ENCODE measurements at regions not wholly inside any gene's neighbourhood (a gene's known extent, or its start where the extent isn't known, plus 50 kb on each side); places are given as distances from the start of the nearest gene placed in this dataset.

DNA sequence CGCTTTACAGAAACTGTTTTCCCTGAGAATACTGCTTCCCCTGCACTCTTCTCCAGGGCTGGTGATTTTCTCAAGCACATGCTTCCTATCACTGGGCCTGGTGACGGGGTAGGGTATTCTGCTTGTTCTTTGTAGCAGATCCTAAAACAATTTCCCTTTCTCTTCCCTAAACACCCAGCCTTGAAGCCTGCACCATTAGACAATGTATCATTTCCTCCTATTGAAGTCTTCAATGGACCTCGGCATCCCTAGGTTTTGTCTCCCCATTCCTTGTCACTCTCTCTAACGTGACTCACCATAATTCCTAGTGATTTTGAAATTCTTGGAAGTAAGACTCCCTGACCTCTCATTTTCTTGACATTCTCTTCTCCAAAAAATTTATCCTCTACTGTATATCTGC lies 109.5 kb upstream of the GHITM start:
- no peaks in the 10 kb centered on the region for H3K9me3 ChIP-seq
- intact Hi-C loops (cut with DNase I), result no loop called here
- WGBS, result 83% methylated on average over 4 of the region's 4 CpGs

DNA sequence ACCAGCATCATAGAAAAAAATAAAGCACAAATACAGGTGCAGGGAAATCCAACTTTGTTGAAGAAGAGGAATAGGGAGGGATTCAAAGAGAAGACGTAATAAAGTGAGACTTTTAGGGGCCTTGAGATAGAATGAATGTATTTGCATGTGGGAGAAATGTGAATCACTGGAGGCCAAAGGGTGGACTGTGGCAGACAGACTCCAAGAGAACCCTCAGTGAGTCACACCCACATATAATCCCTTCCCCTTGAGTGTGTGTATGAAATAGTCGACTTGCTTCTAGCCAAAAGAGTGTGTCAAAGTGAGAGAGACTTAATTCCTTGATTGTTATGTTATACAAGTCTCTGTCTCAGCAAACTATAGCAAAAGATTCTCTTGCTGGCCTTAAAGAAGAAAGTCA lies 101.3 kb upstream of the GHITM start:
- H3K27ac ChIP-seq, result no peak overlapping the region
- DNase-seq (ENCODE audit: low spot score), result no peak
- no peaks in the 10 kb centered on the region for H3K4me1 ChIP-seq (replicated peaks)
- TF ChIP-seq POLR2AphosphoS5 (IDR thresholded peaks at IDR 0.05) (no peak), POLR2A (IDR thresholded peaks at IDR 0.05) (no peak)
- TF ChIP-seq, protein P1, sequence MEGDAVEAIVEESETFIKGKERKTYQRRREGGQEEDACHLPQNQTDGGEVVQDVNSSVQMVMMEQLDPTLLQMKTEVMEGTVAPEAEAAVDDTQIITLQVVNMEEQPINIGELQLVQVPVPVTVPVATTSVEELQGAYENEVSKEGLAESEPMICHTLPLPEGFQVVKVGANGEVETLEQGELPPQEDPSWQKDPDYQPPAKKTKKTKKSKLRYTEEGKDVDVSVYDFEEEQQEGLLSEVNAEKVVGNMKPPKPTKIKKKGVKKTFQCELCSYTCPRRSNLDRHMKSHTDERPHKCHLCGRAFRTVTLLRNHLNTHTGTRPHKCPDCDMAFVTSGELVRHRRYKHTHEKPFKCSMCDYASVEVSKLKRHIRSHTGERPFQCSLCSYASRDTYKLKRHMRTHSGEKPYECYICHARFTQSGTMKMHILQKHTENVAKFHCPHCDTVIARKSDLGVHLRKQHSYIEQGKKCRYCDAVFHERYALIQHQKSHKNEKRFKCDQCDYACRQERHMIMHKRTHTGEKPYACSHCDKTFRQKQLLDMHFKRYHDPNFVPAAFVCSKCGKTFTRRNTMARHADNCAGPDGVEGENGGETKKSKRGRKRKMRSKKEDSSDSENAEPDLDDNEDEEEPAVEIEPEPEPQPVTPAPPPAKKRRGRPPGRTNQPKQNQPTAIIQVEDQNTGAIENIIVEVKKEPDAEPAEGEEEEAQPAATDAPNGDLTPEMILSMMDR (IDR thresholded peaks at IDR 0.05), result no peak
- H3K27me3 ChIP-seq (replicated peaks; ENCODE audit: insufficient read depth), result no peaks in the 10 kb centered on the region
- 84% methylated on average over 2 of the region's 2 CpGs for WGBS
- H3K9me3 ChIP-seq, result no peaks in the 10 kb centered on the region
- H3K4me3 ChIP-seq, result no peak overlapping the region
- intact Hi-C loops (cut with DNase I), result no loop called here
- no peaks in the 10 kb centered on the region for H3K36me3 ChIP-seq

More for the DNA sequence above, 109.5 kb upstream of the GHITM start:
- no peaks in the 10 kb centered on the region for H3K27me3 ChIP-seq (replicated peaks; ENCODE audit: insufficient read depth)
- no peak overlapping the region for H3K4me3 ChIP-seq
- H3K27ac ChIP-seq, result no peak overlapping the region
- H3K4me1 ChIP-seq (replicated peaks), result no peaks in the 10 kb centered on the region
- DNase-seq (ENCODE audit: low spot score), result no peak
- TF ChIP-seq, protein P1 (IDR thresholded peaks at IDR 0.05), result no peak
- TF ChIP-seq POLR2AphosphoS5 (IDR thresholded peaks at IDR 0.05) (no peak), POLR2A (IDR thresholded peaks at IDR 0.05) (no peak)
- H3K36me3 ChIP-seq, result no peaks in the 10 kb centered on the region

DNA sequence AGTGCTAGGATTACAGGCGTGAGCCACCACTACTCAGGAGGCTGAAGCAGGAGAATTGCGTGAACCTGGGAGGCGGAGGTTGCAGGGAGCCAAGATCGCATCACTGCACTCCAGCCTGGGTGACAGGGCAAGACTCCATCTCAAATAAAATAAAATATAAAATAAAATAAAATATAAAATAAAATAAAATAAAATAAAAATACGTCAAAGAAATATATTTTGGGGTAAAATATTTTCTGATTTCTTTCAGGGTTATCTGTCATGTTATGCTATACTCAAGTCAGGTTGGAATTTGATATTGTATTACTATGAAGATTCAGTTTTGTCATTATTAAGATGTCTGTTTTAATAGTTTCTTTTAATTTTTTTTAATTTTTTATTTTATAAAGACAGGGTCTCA lies 99.4 kb upstream of the GHITM start:
- 68% methylated on average over 5 of the region's 5 CpGs for WGBS

DNA sequence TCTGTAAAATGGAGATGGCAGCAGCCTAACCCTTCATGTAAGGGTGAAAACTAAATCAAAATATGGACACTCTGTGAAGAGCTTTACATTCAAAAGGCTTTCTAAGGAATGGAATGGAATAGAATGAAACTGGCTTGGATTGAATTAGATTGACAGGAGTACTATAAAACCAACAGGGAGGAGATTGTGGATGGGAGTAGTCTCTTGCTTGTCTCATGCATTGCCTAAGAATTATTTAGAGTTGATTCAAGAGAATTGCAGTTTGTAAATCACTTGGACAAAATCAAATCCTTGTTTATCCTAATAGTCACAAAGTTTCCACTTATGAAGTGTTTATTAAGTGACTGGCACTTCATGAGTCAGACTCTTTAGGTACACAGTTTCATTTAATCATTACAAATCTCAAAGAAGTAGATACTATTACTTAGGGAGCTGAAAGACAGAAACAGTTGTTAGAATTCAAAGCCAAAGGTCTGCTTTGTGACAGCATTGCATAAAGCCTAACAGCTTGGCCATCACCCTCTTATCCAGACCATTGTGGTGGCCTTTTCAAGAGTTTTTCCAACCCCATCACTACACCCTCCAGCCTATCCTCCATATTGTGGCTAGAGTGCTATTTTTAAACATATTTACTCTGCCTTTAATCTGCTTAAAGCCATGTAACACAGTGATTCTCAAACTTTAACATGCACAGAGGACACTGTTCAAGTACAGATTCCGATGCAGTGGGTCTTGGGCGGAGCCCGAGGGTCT lies 91.9 kb upstream of the GHITM start:
- no peak overlapping the region for H3K27ac ChIP-seq
- no peaks in the 10 kb centered on the region for H3K36me3 ChIP-seq
- H3K4me1 ChIP-seq (replicated peaks), result no peaks in the 10 kb centered on the region
- no peaks in the 10 kb centered on the region for H3K27me3 ChIP-seq (replicated peaks; ENCODE audit: insufficient read depth)
- intact Hi-C loops (cut with DNase I), result no loop called here
- no peak for DNase-seq (ENCODE audit: low spot score)
- WGBS, result 80% methylated on average over 3 of the region's 3 CpGs
- TF ChIP-seq, protein P1 (IDR thresholded peaks at IDR 0.05), result no peak
- no peak for TF ChIP-seq POLR2A (IDR thresholded peaks at IDR 0.05)
- no peak for TF ChIP-seq POLR2AphosphoS5 (IDR thresholded peaks at IDR 0.05)
- H3K4me3 ChIP-seq, result no peak overlapping the region
- H3K9me3 ChIP-seq, result no peaks in the 10 kb centered on the region

More for the DNA sequence above, 99.4 kb upstream of the GHITM start:
- no peak for DNase-seq (ENCODE audit: low spot score)
- no peak for TF ChIP-seq POLR2A (IDR thresholded peaks at IDR 0.05)
- TF ChIP-seq POLR2AphosphoS5 (IDR thresholded peaks at IDR 0.05), result no peak
- TF ChIP-seq, protein P1 (IDR thresholded peaks at IDR 0.05), result no peak
- no peaks in the 10 kb centered on the region for H3K9me3 ChIP-seq
- no peaks in the 10 kb centered on the region for H3K27me3 ChIP-seq (replicated peaks; ENCODE audit: insufficient read depth)
- intact Hi-C loops (cut with DNase I), result no loop called here
- H3K36me3 ChIP-seq, result no peaks in the 10 kb centered on the region
- no peak overlapping the region for H3K27ac ChIP-seq
- no peaks in the 10 kb centered on the region for H3K4me1 ChIP-seq (replicated peaks)
- no peak overlapping the region for H3K4me3 ChIP-seq

DNA sequence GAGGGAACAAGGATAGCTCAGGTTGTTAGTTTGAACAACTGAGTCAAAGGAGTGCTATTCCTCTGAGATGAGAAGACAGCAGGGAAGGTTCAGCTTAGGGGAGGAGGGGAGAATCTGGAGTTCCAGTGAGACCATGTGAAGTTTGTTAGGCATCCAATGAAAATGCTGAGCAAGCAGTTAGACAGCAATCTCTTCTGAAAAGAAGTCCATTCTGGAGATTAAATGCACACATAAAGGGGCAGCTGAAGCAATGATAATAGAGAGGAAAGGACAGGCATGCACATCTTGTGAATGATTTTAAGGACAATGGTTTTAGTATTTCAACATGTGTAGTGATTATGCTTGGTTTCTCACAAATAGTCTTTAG lies 89.7 kb upstream of the GHITM start:
- intact Hi-C loops (cut with DNase I), result no loop called here
- DNase-seq (ENCODE audit: low spot score), result no peak
- TF ChIP-seq, protein P1 (IDR thresholded peaks at IDR 0.05), result no peak
- TF ChIP-seq POLR2A (IDR thresholded peaks at IDR 0.05) (no peak), POLR2AphosphoS5 (IDR thresholded peaks at IDR 0.05) (no peak)

More for the DNA sequence above, 89.7 kb upstream of the GHITM start:
- Histone ChIP-seq H3K27ac (no peak overlapping the region), H3K4me1 (replicated peaks) (no peaks in the 10 kb centered on the region), H3K4me3 (no peak overlapping the region), H3K27me3 (replicated peaks; ENCODE audit: insufficient read depth) (no peaks in the 10 kb centered on the region), H3K9me3 (no peaks in the 10 kb centered on the region), H3K36me3 (no peaks in the 10 kb centered on the region)

Data from prostate gland (tissue), 2 donors.